ENCODE measurements at regions not wholly inside any gene's neighbourhood (a gene's known extent, or its start where the extent isn't known, plus 50 kb on each side); places are given as distances from the start of the nearest gene placed in this dataset.

- TF ChIP-seq EZH2 (IDR thresholded peaks at IDR 0.05) = no peak
- TF ChIP-seq POLR2AphosphoS5 (IDR thresholded peaks at IDR 0.05; ENCODE audit: borderline replicate concordance, low read depth, low read length) = no peak
Measured at GRCh38 chr7:88432301-88432700, 125.6 kb upstream of the STEAP4 start.

Data from SK-N-MC (cell line).